Stomach (tissue), 8 donors: ENCODE measurements at regions not wholly inside any gene's neighbourhood (a gene's known extent, or its start where the extent isn't known, plus 50 kb on each side); places are given as distances from the start of the nearest gene placed in this dataset.
"Not testable (repeated sequence)": the region's sequence is repeated elsewhere in the genome, so short reads cannot be mapped to it uniquely, and the experiment has no call there.

Source experiments
- DNase-seq, 2 donors: peaks; one replicate each; pipeline versions ENCODE4 v3.0.0 to v3.0.0-alpha.2; 2013 to 2019
- H3K27ac ChIP-seq, 5 donors: fragments of 200-600 bp in 4 of 5; sonication (generic) in 4 of 5; one replicate each; pipeline ENCODE4 v1.5.1; 2013 to 2019; ENCODE audit warnings: mild to moderate bottlenecking in 1 of 5, moderate library complexity in 1 of 5
- H3K27me3 ChIP-seq, 3 donors: fragments of 200-600 bp; sonication (generic); one replicate each; pipeline ENCODE4 v1.5.1; 2017 to 2019; ENCODE audit warnings: mixed run types in 1 of 3
- H3K36me3 ChIP-seq, 4 donors: fragments of 200-600 bp; sonication (generic); 1 replicate in 3 of 4; 2 replicates in 1 of 4; pipeline ENCODE4 v1.5.1; 2016 to 2019
- H3K4me1 ChIP-seq, 4 donors: fragments of 200-600 bp; sonication (generic); one replicate each; pipeline ENCODE4 v1.5.1; 2016 to 2019
- H3K4me3 ChIP-seq, 4 donors: fragments of 200-600 bp; sonication (generic) in 3 of 4; one replicate each; pipeline ENCODE4 v1.5.1; 2016 to 2019; ENCODE audit warnings: mild to moderate bottlenecking in 1 of 4
- H3K9me3 ChIP-seq, 4 donors: fragments of 200-600 bp; sonication (generic); one replicate each; pipeline ENCODE4 v1.5.1; 2016 to 2019
- CTCF ChIP-seq, 7 experiments: fragments of 450-650 bp in 4 of 7; fragments of 200-600 bp in 3 of 7; sonication (generic) in 3 of 7; IDR thresholded peaks; one replicate each; pipeline ENCODE4 v1.5.1; 2016 to 2019; ENCODE audit warnings: antibody characterized with exemption in 7 of 7, control low read depth in 2 of 7, mild to moderate bottlenecking in 1 of 7
- EP300 ChIP-seq: sonication (generic); formaldehyde crosslinking; IDR thresholded peaks from one replicate; pipeline ENCODE4 v1.6.1; 2017; ENCODE audit warnings: antibody characterized with exemption
- POLR2A ChIP-seq, 4 donors: fragments of 450-650 bp; IDR thresholded peaks; one replicate each; pipeline ENCODE4 v1.6.1; 2016; ENCODE audit warnings: antibody characterized with exemption in 4 of 4, control low read depth in 2 of 4, mild to moderate bottlenecking in 1 of 4, moderate library complexity in 1 of 4
- POLR2AphosphoS5 ChIP-seq, 3 donors: sonication (generic); formaldehyde crosslinking; IDR thresholded peaks; one replicate each; pipeline ENCODE4 v1.6.1; 2016; ENCODE audit warnings: antibody characterized with exemption in 3 of 3
- WGBS, 5 donors: extraction: QIAGEN DNeasy Blood & Tissue Kit in 3 of 5; methylation state at CpG; one replicate each; pipeline versions ENCODE4 v1.1.5 to v1.1.7; 2013 to 2018; 5-methylcytosine and 5-hydroxymethylcytosine counted together
- intact Hi-C: fragments of 100-400 bp; cut with DNase I; formaldehyde crosslinking; loops from one replicate; pipeline ENCODE4 v1.15.1; 2023; ENCODE audit warnings: low total_unique reads
- donor health status: healthy with polysubstance abuse.
- donor health status: Bipolar disorder and iron deficiency.
- donor health status: healthy.

GRCh38 chr7:32762925-32763293 is 128.7 kb downstream of the KBTBD2 start:
- no peak overlapping the region for H3K27ac ChIP-seq
- no peaks in the 10 kb centered on the region for H3K36me3 ChIP-seq
- no peak overlapping the region for H3K4me3 ChIP-seq
- H3K4me1 ChIP-seq: peaks cover 0 to 12% (median 7%) of the 10 kb centered on the region in 4 donors
- TF ChIP-seq POLR2A (IDR thresholded peaks at IDR 0.05) (no peak), EP300 (no peak), CTCF (IDR thresholded peaks at IDR 0.05) (no peak), POLR2AphosphoS5 (IDR thresholded peaks at IDR 0.05) (no peak)
- WGBS, 5 donors: 59 to 71% (median 66%) methylated on average over 23 of the region's 23 CpGs
- peak in 1 of 2 donors; percentile 13 for DNase-seq
- H3K27me3 ChIP-seq: peaks cover 0 to 13% (median 0%) of the 10 kb centered on the region in 3 donors
- no peaks in the 10 kb centered on the region for H3K9me3 ChIP-seq
- intact Hi-C loops: no loop called here

GRCh38 chr7:32762206-32762924 is 129.2 kb downstream of the KBTBD2 start:
- intact Hi-C loops, H3K9me3 ChIP-seq, DNase-seq, H3K27ac ChIP-seq, H3K36me3 ChIP-seq: not testable (repeated sequence)
- H3K4me1 ChIP-seq: peaks cover 0 to 12% (median 7%) of the 10 kb centered on the region in 4 donors
- peaks cover 0 to 13% (median 0%) of the 10 kb centered on the region in 3 donors for H3K27me3 ChIP-seq
- 50 to 76% (median 65%) methylated on average over 22 to 29 of the region's 29 CpGs for WGBS, 5 donors
- H3K4me3 ChIP-seq: peak overlapping the region in 1 of 4 donors; percentile 13

- intact Hi-C loops: no loop called here
- no peak for TF ChIP-seq CTCF (IDR thresholded peaks at IDR 0.05)
- no peak for TF ChIP-seq POLR2A (IDR thresholded peaks at IDR 0.05)
- no peak for TF ChIP-seq POLR2AphosphoS5 (IDR thresholded peaks at IDR 0.05)
- TF ChIP-seq EP300: no peak
- peak in 1 of 2 donors; percentile 51 for DNase-seq
- WGBS, 5 donors: 35 to 46% (median 38%) methylated on average over 34 to 46 of the region's 46 CpGs
- H3K36me3 ChIP-seq: no peaks in the 10 kb centered on the region
- H3K27me3 ChIP-seq: peaks cover 0 to 13% (median 0%) of the 10 kb centered on the region in 3 donors
- H3K4me3 ChIP-seq: peak overlapping the region in 1 of 4 donors; percentile 13
- H3K4me1 ChIP-seq: peaks cover 0 to 12% (median 7%) of the 10 kb centered on the region in 4 donors
- H3K9me3 ChIP-seq: no peaks in the 10 kb centered on the region
- H3K27ac ChIP-seq: no peak overlapping the region
Observed at GRCh38 chr7:32761451-32762205, 129.9 kb downstream of the KBTBD2 start.

GRCh38 chr7:32760755-32761154 is 130.8 kb downstream of the KBTBD2 start:
- DNase-seq, H3K9me3 ChIP-seq, intact Hi-C loops, H3K4me3 ChIP-seq, H3K27ac ChIP-seq, H3K36me3 ChIP-seq: not testable (repeated sequence)
- Histone ChIP-seq H3K27me3 (peaks cover 0 to 13% (median 0%) of the 10 kb centered on the region in 3 donors), H3K4me1 (peaks cover 0 to 12% (median 7%) of the 10 kb centered on the region in 4 donors)
- 85 to 89% (median 88%) methylated on average over 5 of the region's 5 CpGs for WGBS, 5 donors

- WGBS, 5 donors: 81 to 98% (median 92%) methylated on average over 3 of the region's 3 CpGs
- peaks cover 0 to 13% (median 0%) of the 10 kb centered on the region in 3 donors for H3K27me3 ChIP-seq
- H3K36me3 ChIP-seq, H3K9me3 ChIP-seq, DNase-seq, H3K27ac ChIP-seq, H3K4me3 ChIP-seq, intact Hi-C loops: not testable (repeated sequence)
- peaks cover 0 to 12% (median 7%) of the 10 kb centered on the region in 4 donors for H3K4me1 ChIP-seq
Observed at GRCh38 chr7:32759859-32760258, 131.7 kb downstream of the KBTBD2 start.

- intact Hi-C loops: not testable (repeated sequence)
Observed at GRCh38 chr7:32753872-32754271, 137.7 kb downstream of the KBTBD2 start.

GRCh38 chr7:32748337-32748736 is 143.2 kb downstream of the KBTBD2 start:
- H3K27me3 ChIP-seq, H3K27ac ChIP-seq, H3K9me3 ChIP-seq, H3K4me1 ChIP-seq, H3K4me3 ChIP-seq, H3K36me3 ChIP-seq, DNase-seq, intact Hi-C loops: not testable (repeated sequence)
- WGBS, 5 donors: 69 to 85% (median 80%) methylated on average over 2 of the region's 2 CpGs

More at GRCh38 chr7:32753872-32754271, 137.7 kb downstream of the KBTBD2 start:
- H3K9me3 ChIP-seq, H3K36me3 ChIP-seq, DNase-seq, H3K27ac ChIP-seq, H3K4me3 ChIP-seq, H3K27me3 ChIP-seq, H3K4me1 ChIP-seq: not testable (repeated sequence)
- WGBS, 5 donors: 87 to 95% (median 95%) methylated on average over 6 to 29 of the region's 29 CpGs

GRCh38 chr7:32747443-32748148 is 144.0 kb downstream of the KBTBD2 start:
- DNase-seq, H3K9me3 ChIP-seq, intact Hi-C loops, H3K4me1 ChIP-seq, H3K27me3 ChIP-seq, H3K27ac ChIP-seq, H3K4me3 ChIP-seq, H3K36me3 ChIP-seq: not testable (repeated sequence)
- 79 to 87% (median 82%) methylated on average over 6 of the region's 6 CpGs for WGBS, 5 donors
